ENCODE measurements at regions not wholly inside any gene's neighbourhood (a gene's known extent, or its start where the extent isn't known, plus 50 kb on each side); places are given as distances from the start of the nearest gene placed in this dataset.

DNA sequence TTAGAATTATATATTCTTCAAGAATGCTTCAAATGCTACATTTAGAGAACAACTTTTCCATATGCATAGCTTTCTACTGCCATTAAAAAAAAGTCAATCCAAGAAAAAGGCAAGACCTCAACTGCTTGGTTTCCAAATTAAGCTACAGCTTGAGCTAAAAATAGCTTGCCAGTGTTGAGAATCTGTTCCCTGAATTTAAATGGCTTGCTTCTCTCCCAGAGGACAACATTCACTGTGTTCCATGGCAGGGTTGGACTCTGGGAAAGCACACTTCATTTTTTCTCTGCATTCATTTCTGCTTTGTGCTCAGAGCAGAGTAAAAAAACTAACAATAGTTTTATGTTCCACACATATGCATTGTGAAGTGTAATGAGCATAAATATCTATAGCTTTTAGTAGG, 50.3 kb upstream of the ACTL6A start:
- H3K4me1 ChIP-seq (ENCODE audit: insufficient read depth, low read length): no peaks in the 10 kb centered on the region
- 0 out of 5 replicates have a peak, but pooled peaks cover 0 to 3% of the 10 kb centered on the region in 2 experiments for H3K27me3 ChIP-seq (ENCODE audit: control insufficient read depth in 1 of 2, insufficient read depth in 2 of 2, low read length in 2 of 2)
- FAIRE-seq (no peak), ATAC-seq (no peak), DNase-seq (ENCODE audit: low spot score) (no peak)
- no peak overlapping the region for H3K27ac ChIP-seq (ENCODE audit: extremely low read length, insufficient read depth, low read length)
- no peak overlapping the region for H3K4me3 ChIP-seq (replicated peaks in 1 of 3; ENCODE audit: insufficient read depth in 1 of 3, low read depth in 2 of 3, low read length in 3 of 3)
- no TSS peak for BruUV-seq (replicated peaks)
- no peaks in the 10 kb centered on the region for H3K36me3 ChIP-seq (replicated peaks in 1 of 2; ENCODE audit: control insufficient read depth in 1 of 2, insufficient read depth in 2 of 2, low read length in 2 of 2)
- H3K9me3 ChIP-seq (ENCODE audit: low read length): no peaks in the 10 kb centered on the region
- ChIA-PET POLR2A (no interaction called here), CTCF (ENCODE audit: low intra/inter-chr PET ratio, low total read pairs) (no interaction called here)
- no peaks in the 10 kb centered on the region for H4K20me1 ChIP-seq (ENCODE audit: insufficient read depth, low read length)
- no peak overlapping the region for H3K9ac ChIP-seq (ENCODE audit: insufficient read depth, low read depth, low read length)
- no peak overlapping the region for H3K4me2 ChIP-seq (ENCODE audit: low read depth, low read length)
- no peak for TF ChIP-seq MAF1 (CRISPR knock-in tag; IDR thresholded peaks at IDR 0.05; ENCODE audit: borderline replicate concordance)
- TF ChIP-seq HNRNPL (IDR thresholded peaks at IDR 0.05; ENCODE audit: low read depth, low read length): no peak
- no peak for TF ChIP-seq YEATS4 (CRISPR knock-in tag; IDR thresholded peaks at IDR 0.05; ENCODE audit: borderline replicate concordance)
- TF ChIP-seq SNRNP70 (IDR thresholded peaks at IDR 0.05; ENCODE audit: low read depth, low read length): no peak
- intact Hi-C loops (cut with micrococcal nuclease; ENCODE audit: unreplicated experiment): no loop called here
- H3K79me2 ChIP-seq (ENCODE audit: insufficient read depth, low read length): no peaks in the 10 kb centered on the region
- H2AFZ ChIP-seq (ENCODE audit: low read length): no peak overlapping the region
- in situ Hi-C loops (cut with HindIII; ENCODE audit: extremely low pct_ligation_motif_present, low pct_unique_long_range_greater_than_20kb): no loop called here

Measured in HepG2 (cell line).